Amniotic epithelial cell (primary cell): ENCODE measurements at regions not wholly inside any gene's neighbourhood (a gene's known extent, or its start where the extent isn't known, plus 50 kb on each side); places are given as distances from the start of the nearest gene placed in this dataset.

Experiments used
- DNase-seq: peaks from one replicate; pipeline ENCODE4 v3.0.0-alpha.2; 2010; ENCODE audit warnings: low read depth

GRCh38 chr3:159536876-159537275, 451.8 kb upstream of the IL12A start:
- no peak for DNase-seq

GRCh38 chr3:159538507-159538906, 450.1 kb upstream of the IL12A start:
- no peak for DNase-seq

GRCh38 chr3:159540882-159541495, 447.6 kb upstream of the IL12A start:
- DNase-seq = no peak

- DNase-seq = peak; percentile 76
Measured at GRCh38 chr3:159548675-159549335, 439.8 kb upstream of the IL12A start.

- no peak for DNase-seq
Measured at GRCh38 chr3:159555205-159555604, 433.4 kb upstream of the IL12A start.

GRCh38 chr3:159559771-159560170, 428.9 kb upstream of the IL12A start:
- DNase-seq = peak; percentile 35

GRCh38 chr3:159560214-159560979, 428.2 kb upstream of the IL12A start:
- no peak for DNase-seq

- no peak for DNase-seq
Measured at GRCh38 chr3:159565313-159565712, 423.3 kb upstream of the IL12A start.

GRCh38 chr3:159583662-159584061, 405.0 kb upstream of the IL12A start:
- DNase-seq = peak; percentile 26

GRCh38 chr3:159584421-159584820, 404.2 kb upstream of the IL12A start:
- DNase-seq = peak; percentile 2

GRCh38 chr3:159586571-159587202, 401.9 kb upstream of the IL12A start:
- DNase-seq = peak; percentile 48

GRCh38 chr3:159593927-159594605, 394.6 kb upstream of the IL12A start:
- no peak for DNase-seq

- DNase-seq = peak; percentile 34
Measured at GRCh38 chr3:159600291-159600690, 388.3 kb upstream of the IL12A start.

- peak; percentile 49 for DNase-seq
Measured at GRCh38 chr3:159604151-159604581, 384.5 kb upstream of the IL12A start.

- DNase-seq = no peak
Measured at GRCh38 chr3:159605101-159605500, 383.5 kb upstream of the IL12A start.

GRCh38 chr3:159605776-159606175, 382.9 kb upstream of the IL12A start:
- no peak for DNase-seq

GRCh38 chr3:159607856-159608255, 380.8 kb upstream of the IL12A start:
- DNase-seq = no peak

GRCh38 chr3:159608311-159608710, 380.3 kb upstream of the IL12A start:
- DNase-seq = no peak

- DNase-seq = peak; percentile 36
Measured at GRCh38 chr3:159609625-159610024, 379.0 kb upstream of the IL12A start.

- peak; percentile 59 for DNase-seq
Measured at GRCh38 chr3:159616234-159616825, 372.3 kb upstream of the IL12A start.

GRCh38 chr3:159619341-159619885, 369.2 kb upstream of the IL12A start:
- peak; percentile 36 for DNase-seq
